B cell (primary cell): ENCODE measurements at regions not wholly inside any gene's neighbourhood (a gene's known extent, or its start where the extent isn't known, plus 50 kb on each side); places are given as distances from the start of the nearest gene placed in this dataset.

Experiments
- ATAC-seq: fragments of 200-7000 bp; cut with Tn5 transposase; one replicate; pipeline ENCODE4 v1.10.0; 2021; ENCODE audit warnings: low read depth, mild to moderate bottlenecking, moderate number of reproducible peaks, moderate library complexity
- CTCF ChIA-PET: fragments of 350-600 bp; sonication (Branson Sonifier 250); formaldehyde crosslinking; loops from one replicate; lab custom pipeline; 2021; ENCODE audit warnings: antibody characterized with exemption, inconsistent platforms; lab: Charles Lee
- POLR2A ChIA-PET: fragments of 350-600 bp; sonication (Branson Sonifier 250); formaldehyde crosslinking; loops from one replicate; lab custom pipeline; 2021; ENCODE audit warnings: antibody characterized with exemption; lab: Charles Lee
- DNase-seq: peaks from one replicate; pipeline ENCODE4 v3.0.0; 2013
- H2AFZ ChIP-seq: 2 replicates; pipeline ENCODE4 v1.6.1; 2012; ENCODE audit warnings: mild to moderate bottlenecking, low read depth, low read length; ENCODE audit not compliant: insufficient read depth, poor library complexity, severe bottlenecking
- H3K27ac ChIP-seq, 2 donors: 1 replicate in 1 of 2; 2 replicates in 1 of 2; pipeline ENCODE4 v1.5.1; 2012 to 2013; ENCODE audit warnings: low read length in 2 of 2, mild to moderate bottlenecking in 2 of 2, moderate library complexity in 1 of 2
- H3K27me3 ChIP-seq, 4 experiments: fragments of 200-600 bp in 1 of 4; sonication (generic) in 1 of 4; replicated peaks in 1 of 4; 1 replicate in 2 of 4; 2 replicates in 2 of 4; pipeline versions ENCODE4 v1.6.1 to v1.7.0; 2013 to 2016; ENCODE audit warnings: low read length in 3 of 4, mild to moderate bottlenecking in 2 of 4, mixed read lengths in 1 of 4, moderate library complexity in 1 of 4; ENCODE audit not compliant: insufficient read depth in 4 of 4, control insufficient read depth in 3 of 4; ENCODE audit errors: control extremely low read depth in 1 of 4
- H3K36me3 ChIP-seq, 2 experiments: replicated peaks in 1 of 2; 1 replicate in 1 of 2; 2 replicates in 1 of 2; pipeline versions ENCODE4 v1.6.1 to v1.7.1; 2013; ENCODE audit warnings: low read length in 1 of 2; ENCODE audit not compliant: insufficient read depth in 2 of 2, control insufficient read depth in 1 of 2; ENCODE audit errors: control extremely low read depth in 1 of 2, extremely low read depth in 1 of 2
- H3K4me1 ChIP-seq, 2 donors: fragments of 200-600 bp in 1 of 2; sonication (generic) in 1 of 2; 1 replicate in 1 of 2; 2 replicates in 1 of 2; pipeline versions ENCODE4 v1.5.1 to v1.6.1; 2013 to 2017; ENCODE audit warnings: low read length in 2 of 2; ENCODE audit not compliant: control insufficient read depth in 2 of 2, insufficient read depth in 2 of 2
- H3K4me2 ChIP-seq: replicated peaks from 2 replicates; pipeline ENCODE3; 2012; ENCODE audit warnings: mild to moderate bottlenecking, low read depth, low read length; ENCODE audit not compliant: poor library complexity, severe bottlenecking
- H3K4me3 ChIP-seq, 5 experiments: fragments of 200-600 bp in 1 of 5; sonication (generic) in 1 of 5; 1 replicate in 3 of 5; 2 replicates in 2 of 5; pipeline versions ENCODE4 v1.5.1 to v1.7.0; 2011 to 2016; ENCODE audit warnings: low read length in 4 of 5, mild to moderate bottlenecking in 4 of 5, low read depth in 2 of 5, control low read depth in 1 of 5, moderate library complexity in 1 of 5; ENCODE audit not compliant: insufficient read depth in 1 of 5; ENCODE audit errors: control extremely low read depth in 1 of 5, extremely low read depth in 1 of 5
- H3K79me2 ChIP-seq: fragments of 200-600 bp; sonication (generic); one replicate; pipeline ENCODE4 v1.6.0; 2016; ENCODE audit warnings: low read length; ENCODE audit not compliant: control insufficient read depth, insufficient read depth
- H3K9ac ChIP-seq: fragments of 200-600 bp; sonication (generic); 2 replicates; pipeline ENCODE4 v1.6.1; 2017; ENCODE audit warnings: mild to moderate bottlenecking, low read length, moderate library complexity
- H3K9me3 ChIP-seq, 3 donors: one replicate each; pipeline versions ENCODE4 v1.6.1 to v1.7.1; 2013; ENCODE audit warnings: low read length in 2 of 3; ENCODE audit not compliant: control insufficient read depth in 2 of 3, insufficient read depth in 1 of 3; ENCODE audit errors: control extremely low read depth in 1 of 3
- H4K20me1 ChIP-seq: 2 replicates; pipeline ENCODE4 v1.6.0; 2012; ENCODE audit warnings: mild to moderate bottlenecking, low read length; ENCODE audit not compliant: insufficient read depth, control insufficient read depth, poor library complexity, severe bottlenecking
- H3K27ac Mint-ChIP-seq: one replicate; pipeline ENCODE4 v1.8.0; 2021; ENCODE audit warnings: mixed read lengths
- H3K27me3 Mint-ChIP-seq: one replicate; pipeline ENCODE4 v1.8.0; 2021; ENCODE audit warnings: mixed read lengths
- H3K4me1 Mint-ChIP-seq: one replicate; pipeline ENCODE4 v1.8.0; 2021; ENCODE audit warnings: mixed read lengths
- H3K4me3 Mint-ChIP-seq: one replicate; pipeline ENCODE4 v1.8.0; 2021; ENCODE audit warnings: mixed read lengths
- H3K9me3 Mint-ChIP-seq: one replicate; pipeline ENCODE4 v1.8.0; 2022; ENCODE audit warnings: mixed read lengths; ENCODE audit not compliant: insufficient read depth
- EZH2 ChIP-seq: IDR thresholded peaks from 2 replicates; pipeline ENCODE4 v1.6.1; 2012; ENCODE audit warnings: borderline replicate concordance, low read depth, mild to moderate bottlenecking, moderate library complexity, low read length; ENCODE audit not compliant: insufficient read depth, poor library complexity, severe bottlenecking
- WGBS: methylation state at CpG from one replicate; pipeline ENCODE4 v1.1.5; 2013; ENCODE audit warnings: missing lambda C conversion rate; ENCODE audit not compliant: insufficient coverage; 5-methylcytosine and 5-hydroxymethylcytosine counted together
- intact Hi-C: fragments of 100-400 bp; cut with micrococcal nuclease; formaldehyde crosslinking; loops from one replicate; pipeline ENCODE4 v1.10.0; 2022
- TF ChIP-seq, protein P1 (sequence below): fragments of 200-600 bp; IDR thresholded peaks from one replicate; pipeline ENCODE4 v1.8.0; 2022; ENCODE audit warnings: antibody characterized with exemption, mild to moderate bottlenecking

GRCh38 chr1:208929575-208929974, 653.9 kb upstream of the CAMK1G start:
- no peaks in the 10 kb centered on the region for H4K20me1 ChIP-seq
- ATAC-seq: no peak
- ChIA-PET CTCF (no interaction called here), POLR2A (no interaction called here)
- H3K27me3 ChIP-seq: no peaks in the 10 kb centered on the region
- H3K4me2 ChIP-seq: no peak overlapping the region
- no peak overlapping the region for H3K9ac ChIP-seq
- DNase-seq: no peak
- no peaks in the 10 kb centered on the region for H3K36me3 ChIP-seq
- no peak overlapping the region for H3K4me3 ChIP-seq
- no peak overlapping the region for H3K27ac Mint-ChIP-seq
- no peak overlapping the region for H2AFZ ChIP-seq
- intact Hi-C loops: no loop called here
- TF ChIP-seq, protein P1, sequence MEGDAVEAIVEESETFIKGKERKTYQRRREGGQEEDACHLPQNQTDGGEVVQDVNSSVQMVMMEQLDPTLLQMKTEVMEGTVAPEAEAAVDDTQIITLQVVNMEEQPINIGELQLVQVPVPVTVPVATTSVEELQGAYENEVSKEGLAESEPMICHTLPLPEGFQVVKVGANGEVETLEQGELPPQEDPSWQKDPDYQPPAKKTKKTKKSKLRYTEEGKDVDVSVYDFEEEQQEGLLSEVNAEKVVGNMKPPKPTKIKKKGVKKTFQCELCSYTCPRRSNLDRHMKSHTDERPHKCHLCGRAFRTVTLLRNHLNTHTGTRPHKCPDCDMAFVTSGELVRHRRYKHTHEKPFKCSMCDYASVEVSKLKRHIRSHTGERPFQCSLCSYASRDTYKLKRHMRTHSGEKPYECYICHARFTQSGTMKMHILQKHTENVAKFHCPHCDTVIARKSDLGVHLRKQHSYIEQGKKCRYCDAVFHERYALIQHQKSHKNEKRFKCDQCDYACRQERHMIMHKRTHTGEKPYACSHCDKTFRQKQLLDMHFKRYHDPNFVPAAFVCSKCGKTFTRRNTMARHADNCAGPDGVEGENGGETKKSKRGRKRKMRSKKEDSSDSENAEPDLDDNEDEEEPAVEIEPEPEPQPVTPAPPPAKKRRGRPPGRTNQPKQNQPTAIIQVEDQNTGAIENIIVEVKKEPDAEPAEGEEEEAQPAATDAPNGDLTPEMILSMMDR: no peak
- no peak for TF ChIP-seq EZH2
- no CpG with 5 or more reads among the region's 3 CpGs for WGBS
- no peaks in the 10 kb centered on the region for H3K9me3 ChIP-seq
- no peaks in the 10 kb centered on the region for H3K4me1 ChIP-seq
- no peak overlapping the region for H3K4me3 Mint-ChIP-seq
- no peaks in the 10 kb centered on the region for H3K4me1 Mint-ChIP-seq
- no peaks in the 10 kb centered on the region for H3K27me3 Mint-ChIP-seq
- H3K79me2 ChIP-seq: no peaks in the 10 kb centered on the region
- H3K27ac ChIP-seq: no peak overlapping the region
- H3K9me3 Mint-ChIP-seq: no peaks in the 10 kb centered on the region

GRCh38 chr1:208931936-208932335, 651.6 kb upstream of the CAMK1G start:
- intact Hi-C loops: no loop called here
- no peaks in the 10 kb centered on the region for H3K9me3 ChIP-seq
- H3K27me3 ChIP-seq: no peaks in the 10 kb centered on the region
- H3K4me3 ChIP-seq: no peak overlapping the region
- H3K36me3 ChIP-seq: no peaks in the 10 kb centered on the region
- Mint-ChIP-seq H3K9me3 (no peaks in the 10 kb centered on the region), H3K27ac (no peak overlapping the region), H3K4me3 (no peak overlapping the region), H3K27me3 (no peaks in the 10 kb centered on the region), H3K4me1 (no peaks in the 10 kb centered on the region)
- no CpG with 5 or more reads among the region's 3 CpGs for WGBS
- H3K4me1 ChIP-seq: no peaks in the 10 kb centered on the region
- no peak overlapping the region for H3K27ac ChIP-seq
- H2AFZ ChIP-seq: no peak overlapping the region
- no peaks in the 10 kb centered on the region for H3K79me2 ChIP-seq
- H4K20me1 ChIP-seq: no peaks in the 10 kb centered on the region
- CTCF ChIA-PET: no interaction called here
- no peak for DNase-seq
- ATAC-seq: no peak
- H3K4me2 ChIP-seq: no peak overlapping the region
- no peak overlapping the region for H3K9ac ChIP-seq
- TF ChIP-seq EZH2: no peak
- TF ChIP-seq, protein P1: no peak
- POLR2A ChIA-PET: no interaction called here
